Stomach (tissue), 4 donors: ENCODE measurements at regions not wholly inside any gene's neighbourhood (a gene's known extent, or its start where the extent isn't known, plus 50 kb on each side); places are given as distances from the start of the nearest gene placed in this dataset.

ENCODE experiments used
- EP300 ChIP-seq: sonication (generic); formaldehyde crosslinking; IDR thresholded peaks from one replicate; pipeline ENCODE4 v1.6.1; 2017; ENCODE audit warnings: antibody characterized with exemption
- POLR2A ChIP-seq, 4 donors: fragments of 450-650 bp; IDR thresholded peaks; one replicate each; pipeline ENCODE4 v1.6.1; 2016; ENCODE audit warnings: antibody characterized with exemption in 4 of 4, control low read depth in 2 of 4, mild to moderate bottlenecking in 1 of 4, moderate library complexity in 1 of 4
- POLR2AphosphoS5 ChIP-seq, 3 donors: sonication (generic); formaldehyde crosslinking; IDR thresholded peaks; one replicate each; pipeline ENCODE4 v1.6.1; 2016; ENCODE audit warnings: antibody characterized with exemption in 3 of 3
- TF ChIP-seq, protein P1 (sequence below), 7 experiments: fragments of 450-650 bp in 4 of 7; fragments of 200-600 bp in 3 of 7; sonication (generic) in 3 of 7; IDR thresholded peaks; one replicate each; pipeline ENCODE4 v1.5.1; 2016 to 2019; ENCODE audit warnings: antibody characterized with exemption in 7 of 7, control low read depth in 2 of 7, mild to moderate bottlenecking in 1 of 7

DNA sequence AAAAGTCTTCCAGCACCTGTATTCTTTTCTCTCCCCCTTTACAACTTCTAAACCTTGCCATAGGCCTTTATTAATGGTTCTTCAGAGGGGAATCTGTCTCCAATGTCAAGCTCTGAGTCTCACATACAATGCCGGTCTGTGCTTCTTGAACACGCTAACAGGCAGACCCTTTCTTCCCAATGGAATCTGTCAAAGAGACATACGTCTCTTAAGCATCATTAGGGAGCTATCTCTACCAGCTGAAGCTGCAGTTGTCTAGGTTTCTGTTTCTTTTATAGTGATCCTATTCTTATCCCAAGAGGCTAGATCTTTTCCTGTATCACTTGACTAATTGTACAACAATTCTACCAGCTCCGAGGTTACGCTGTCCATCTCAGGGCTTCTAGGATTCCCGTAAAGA is 560.8 kb upstream of the NBEA start:
- no peak for TF ChIP-seq POLR2AphosphoS5 (IDR thresholded peaks at IDR 0.05)
- TF ChIP-seq, protein P1, sequence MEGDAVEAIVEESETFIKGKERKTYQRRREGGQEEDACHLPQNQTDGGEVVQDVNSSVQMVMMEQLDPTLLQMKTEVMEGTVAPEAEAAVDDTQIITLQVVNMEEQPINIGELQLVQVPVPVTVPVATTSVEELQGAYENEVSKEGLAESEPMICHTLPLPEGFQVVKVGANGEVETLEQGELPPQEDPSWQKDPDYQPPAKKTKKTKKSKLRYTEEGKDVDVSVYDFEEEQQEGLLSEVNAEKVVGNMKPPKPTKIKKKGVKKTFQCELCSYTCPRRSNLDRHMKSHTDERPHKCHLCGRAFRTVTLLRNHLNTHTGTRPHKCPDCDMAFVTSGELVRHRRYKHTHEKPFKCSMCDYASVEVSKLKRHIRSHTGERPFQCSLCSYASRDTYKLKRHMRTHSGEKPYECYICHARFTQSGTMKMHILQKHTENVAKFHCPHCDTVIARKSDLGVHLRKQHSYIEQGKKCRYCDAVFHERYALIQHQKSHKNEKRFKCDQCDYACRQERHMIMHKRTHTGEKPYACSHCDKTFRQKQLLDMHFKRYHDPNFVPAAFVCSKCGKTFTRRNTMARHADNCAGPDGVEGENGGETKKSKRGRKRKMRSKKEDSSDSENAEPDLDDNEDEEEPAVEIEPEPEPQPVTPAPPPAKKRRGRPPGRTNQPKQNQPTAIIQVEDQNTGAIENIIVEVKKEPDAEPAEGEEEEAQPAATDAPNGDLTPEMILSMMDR (IDR thresholded peaks at IDR 0.05): no peak
- no peak for TF ChIP-seq POLR2A (IDR thresholded peaks at IDR 0.05)
- no peak for TF ChIP-seq EP300
